ENCODE measurements at regions not wholly inside any gene's neighbourhood (a gene's known extent, or its start where the extent isn't known, plus 50 kb on each side); places are given as distances from the start of the nearest gene placed in this dataset.
A peak's percentile ranks its signal among the peaks of the same experiment; 100 is the strongest.

DNA sequence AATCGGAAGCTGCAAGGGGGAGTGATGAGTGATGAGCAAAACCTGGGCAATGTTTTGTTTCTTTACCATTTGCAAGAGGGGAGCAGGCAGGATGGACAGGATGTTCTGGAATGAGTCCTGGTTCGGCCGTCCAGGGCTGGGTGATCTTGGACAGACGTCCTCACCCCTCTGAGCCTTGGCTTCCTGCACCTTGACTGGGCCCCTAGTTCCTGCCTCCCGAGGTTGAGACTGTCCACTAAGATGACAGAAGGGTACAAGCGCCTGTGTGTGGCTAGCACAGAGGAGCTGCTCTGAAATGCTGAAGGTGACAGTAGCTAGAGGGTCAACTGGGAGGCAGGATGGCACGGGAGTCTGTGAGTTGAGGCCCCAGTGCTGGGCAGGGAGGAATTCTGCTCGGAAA, 306.2 kb downstream of the MN1 start:
- no peak overlapping the region; the same call in 1 of the 2 replicates for H2BK12ac ChIP-seq (ENCODE audit: low read depth, low read length)
- H3K4me1 ChIP-seq (replicated peaks in 1 of 4; ENCODE audit: control insufficient read depth in 3 of 4, insufficient read depth in 4 of 4, low read length in 3 of 4): peaks cover under 1 to 7% (median 3%) of the 10 kb centered on the region in 4 experiments; a peak in 5 of 7 replicates
- peak overlapping the region; percentile 4 for H4K91ac ChIP-seq (replicated peaks; ENCODE audit: insufficient read length, low read length)
- H3K14ac ChIP-seq (ENCODE audit: insufficient read length): no peak overlapping the region
- ChIA-PET CTCF (ENCODE audit: partially characterized antibody) (interaction anchor here (0.6 to 1.4 kb wide), 5 partner anchors 22 to 1096 kb away, joined by 3 to 4 read pairs (median 3); no protein-coding TSS in a partner anchor), POLR2A (ENCODE audit: partially characterized antibody) (interaction anchor here (1.0 to 1.4 kb wide), 2 partner anchors 33 to 34 kb away, joined by 3 to 4 read pairs; no protein-coding TSS in a partner anchor)
- no peak overlapping the region for H3K9ac ChIP-seq (replicated peaks in 1 of 4; ENCODE audit: extremely low read depth in 1 of 4, low read depth in 3 of 4, low read length in 3 of 4)
- no peak overlapping the region for H2BK5ac ChIP-seq (ENCODE audit: low read depth, low read length)
- no peak overlapping the region for H2AK5ac ChIP-seq (ENCODE audit: low read depth, low read length)
- no peak overlapping the region for H2AFZ ChIP-seq (ENCODE audit: low read length)
- H2BK15ac ChIP-seq (ENCODE audit: low read length): no peak overlapping the region
- FAIRE-seq (no peak), DNase-seq (ENCODE audit: low read depth in 1 of 2, low spot score in 2 of 2) (no peak)
- H3K4me2 ChIP-seq (ENCODE audit: insufficient read depth in 1 of 2, low read depth in 2 of 2, low read length in 2 of 2): no peak overlapping the region
- H3K4me3 ChIP-seq (ENCODE audit: extremely low read depth in 1 of 4, insufficient read depth in 2 of 4, low read depth in 3 of 4, low read length in 4 of 4): no peak overlapping the region
- H4K8ac ChIP-seq (ENCODE audit: extremely low read depth, insufficient read depth, low read length): no peak overlapping the region
- H3K56ac ChIP-seq (replicated peaks; ENCODE audit: insufficient read length, low read depth, low read length): no peak overlapping the region
- peaks cover 0 to 2% (median 0%) of the 10 kb centered on the region in 4 experiments; a peak in 2 of 7 replicates for H3K27me3 ChIP-seq (replicated peaks in 1 of 4; ENCODE audit: control insufficient read depth in 3 of 4, extremely low read depth in 1 of 4, insufficient read depth in 3 of 4, low read length in 3 of 4)
- TF ChIP-seq POLR2A (IDR thresholded peaks at IDR 0.05; ENCODE audit: control extremely low read depth in 1 of 2, low read depth in 2 of 2, low read length in 2 of 2) (no peak), SUZ12 (IDR thresholded peaks at IDR 0.05; ENCODE audit: low read length) (no peak), CHD1 (IDR thresholded peaks at IDR 0.05; ENCODE audit: low read depth, low read length) (no peak), TAF7 (optimal IDR thresholded peaks at IDR 0.05; ENCODE audit: borderline replicate concordance, low read depth, low read length) (no peak), CBX5 (IDR thresholded peaks at IDR 0.05; ENCODE audit: low read depth, low read length) (no peak)
- TF ChIP-seq, protein P1, sequence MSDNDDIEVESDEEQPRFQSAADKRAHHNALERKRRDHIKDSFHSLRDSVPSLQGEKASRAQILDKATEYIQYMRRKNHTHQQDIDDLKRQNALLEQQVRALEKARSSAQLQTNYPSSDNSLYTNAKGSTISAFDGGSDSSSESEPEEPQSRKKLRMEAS (IDR thresholded peaks at IDR 0.05): no peak
- H4K20me1 ChIP-seq (replicated peaks in 1 of 2; ENCODE audit: control insufficient read depth in 1 of 2, insufficient read depth in 2 of 2, low read length in 2 of 2): no peaks in the 10 kb centered on the region
- no peaks in the 10 kb centered on the region for H3K9me3 ChIP-seq (ENCODE audit: insufficient read depth in 2 of 2, low read depth in 1 of 2, low read length in 1 of 2)
- H3K27ac ChIP-seq (ENCODE audit: low read depth, low read length): no peak overlapping the region
- WGBS, 2 experiments (ENCODE audit: extremely low coverage in 1 of 2, insufficient coverage in 1 of 2, insufficient read length in 1 of 2, insufficient replicate concordance in 2 of 2, low coverage in 1 of 2, low lambda C conversion rate in 2 of 2, missing lambda C conversion rate in 1 of 2): 84% methylated on average over 8 of the region's 8 CpGs; no CpG with 5 or more reads in 1 of the 2 experiments
- no peak overlapping the region for H2BK20ac ChIP-seq (ENCODE audit: low read length)
- H3K79me2 ChIP-seq (ENCODE audit: control insufficient read depth in 1 of 2, insufficient read depth in 2 of 2, low read length in 2 of 2): no peaks in the 10 kb centered on the region
- H4K5ac ChIP-seq (ENCODE audit: insufficient read length, low read depth, low read length): no peak overlapping the region
- H3K4ac ChIP-seq (replicated peaks; ENCODE audit: insufficient read length, low read depth, low read length): no peak overlapping the region
- no peaks in the 10 kb centered on the region for H3K79me1 ChIP-seq (ENCODE audit: low read depth, low read length)
- H3K18ac ChIP-seq (ENCODE audit: extremely low read depth, low read length): no peak overlapping the region
- no peak overlapping the region for H2BK120ac ChIP-seq (replicated peaks; ENCODE audit: low read depth, low read length)
- H3K23me2 ChIP-seq (ENCODE audit: low read depth, low read length): no peaks in the 10 kb centered on the region
- H3K23ac ChIP-seq (ENCODE audit: insufficient read length): no peak overlapping the region
- no peaks in the 10 kb centered on the region for H3K36me3 ChIP-seq (ENCODE audit: control insufficient read depth in 2 of 4, insufficient read depth in 4 of 4, low read length in 3 of 4)

Measured in H1 (cell line).